SJCRH30 (cell line): ENCODE measurements at regions not wholly inside any gene's neighbourhood (a gene's known extent, or its start where the extent isn't known, plus 50 kb on each side); places are given as distances from the start of the nearest gene placed in this dataset.
A peak's percentile ranks its signal among the peaks of the same experiment; 100 is the strongest.

Source experiments
- DNase-seq, 2 experiments: peaks; one replicate each; pipeline ENCODE4 v3.0.0-alpha.2; 2015 to 2020
- H3K27ac ChIP-seq: fragments of 250-450 bp; sonication (Bioruptor Pico); 2 replicates; pipeline ENCODE4 v1.5.1; 2020; ENCODE audit warnings: mild to moderate bottlenecking, moderate library complexity
- H3K27me3 ChIP-seq: fragments of 250-450 bp; sonication (Bioruptor Pico); 2 replicates; pipeline ENCODE4 v1.5.1; 2020; ENCODE audit warnings: mild to moderate bottlenecking, moderate library complexity
- H3K36me3 ChIP-seq: fragments of 250-450 bp; sonication (Bioruptor Pico); 2 replicates; pipeline ENCODE4 v1.5.1; 2020; ENCODE audit warnings: mild to moderate bottlenecking, moderate library complexity
- H3K4me1 ChIP-seq: fragments of 250-450 bp; sonication (Bioruptor Pico); 2 replicates; pipeline ENCODE4 v1.5.1; 2020; ENCODE audit warnings: mild to moderate bottlenecking, moderate library complexity
- H3K4me3 ChIP-seq: fragments of 250-450 bp; sonication (Bioruptor Pico); 2 replicates; pipeline ENCODE4 v1.5.1; 2020; ENCODE audit warnings: mild to moderate bottlenecking, moderate library complexity
- H3K9me3 ChIP-seq: fragments of 250-450 bp; sonication (Bioruptor Pico); replicated peaks from 2 replicates; pipeline ENCODE4 v1.5.1; 2020; ENCODE audit warnings: mild to moderate bottlenecking, moderate library complexity

DNA sequence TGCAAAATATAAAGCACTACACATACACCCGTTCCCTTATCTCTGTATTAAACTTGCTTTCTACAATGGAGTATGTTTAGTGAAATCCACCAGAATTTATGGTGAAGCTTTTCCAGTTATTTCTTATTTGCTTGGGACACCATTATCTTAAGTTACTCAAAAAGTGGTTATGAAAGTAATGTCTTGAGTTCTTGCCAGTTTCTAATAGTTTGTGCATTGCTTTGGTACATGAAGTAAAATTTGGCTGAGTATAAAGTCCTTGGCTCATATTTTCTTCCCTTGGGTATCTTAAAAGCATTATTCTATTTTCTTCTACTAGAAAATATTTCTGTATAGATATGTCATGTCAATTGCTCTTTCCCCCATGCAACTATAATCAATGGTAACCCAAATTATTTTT lies 85.2 kb downstream of the POLR1F start:
- no peak for DNase-seq
- no peak overlapping the region for H3K27ac ChIP-seq

DNA sequence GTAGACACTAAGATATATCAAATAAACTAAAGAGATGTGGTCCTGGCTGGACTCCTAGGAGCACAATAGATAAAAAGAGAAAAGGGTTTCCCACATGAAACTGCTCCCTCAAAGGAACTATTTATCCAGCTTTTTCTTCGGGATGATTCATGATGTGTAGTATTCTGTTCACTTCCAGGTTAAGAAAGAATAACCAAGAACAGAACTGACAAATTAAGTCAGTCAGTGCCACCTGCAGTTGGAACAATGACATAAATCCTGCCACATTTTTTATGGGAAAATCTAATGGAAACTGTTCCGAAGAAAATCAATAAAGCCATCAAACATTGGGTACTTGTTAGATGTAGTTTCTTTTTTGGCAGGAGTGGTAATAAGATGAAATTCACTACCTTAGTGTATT lies 87.1 kb downstream of the POLR1F start:
- 0 out of 2 replicates have a peak, but pooled peaks cover 3% of the 10 kb centered on the region for H3K27me3 ChIP-seq
- no peaks in the 10 kb centered on the region for H3K4me1 ChIP-seq
- no peaks in the 10 kb centered on the region for H3K9me3 ChIP-seq
- H3K36me3 ChIP-seq = no peaks in the 10 kb centered on the region
- H3K27ac ChIP-seq = no peak overlapping the region
- DNase-seq = peak in 1 of 2 experiments; percentile 13
- H3K4me3 ChIP-seq = no peak overlapping the region

More for the DNA sequence above, 85.2 kb downstream of the POLR1F start:
- Histone ChIP-seq H3K4me3 (no peak overlapping the region), H3K36me3 (no peaks in the 10 kb centered on the region), H3K27me3 (0 out of 2 replicates have a peak, but pooled peaks cover 3% of the 10 kb centered on the region), H3K4me1 (no peaks in the 10 kb centered on the region), H3K9me3 (no peaks in the 10 kb centered on the region)

DNA sequence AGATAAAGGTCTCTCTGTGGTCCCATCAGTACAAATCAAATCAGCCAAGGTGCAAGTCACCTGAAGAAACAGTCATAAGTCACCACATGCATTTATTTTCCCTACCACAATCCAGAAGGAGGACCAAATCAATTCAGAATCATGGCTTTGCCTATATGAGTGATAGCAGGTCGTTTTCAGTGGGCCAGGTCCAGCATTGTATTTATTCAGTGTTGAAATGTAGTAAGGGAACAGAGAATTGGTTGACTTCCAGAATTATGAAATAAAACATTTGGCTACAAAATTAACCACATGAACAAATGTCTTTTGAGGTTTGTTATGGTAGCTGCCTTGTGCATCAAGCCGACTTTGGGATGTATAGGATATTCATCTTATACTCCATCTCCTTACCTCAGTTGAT lies 88.4 kb downstream of the POLR1F start:
- DNase-seq = no peak

DNA sequence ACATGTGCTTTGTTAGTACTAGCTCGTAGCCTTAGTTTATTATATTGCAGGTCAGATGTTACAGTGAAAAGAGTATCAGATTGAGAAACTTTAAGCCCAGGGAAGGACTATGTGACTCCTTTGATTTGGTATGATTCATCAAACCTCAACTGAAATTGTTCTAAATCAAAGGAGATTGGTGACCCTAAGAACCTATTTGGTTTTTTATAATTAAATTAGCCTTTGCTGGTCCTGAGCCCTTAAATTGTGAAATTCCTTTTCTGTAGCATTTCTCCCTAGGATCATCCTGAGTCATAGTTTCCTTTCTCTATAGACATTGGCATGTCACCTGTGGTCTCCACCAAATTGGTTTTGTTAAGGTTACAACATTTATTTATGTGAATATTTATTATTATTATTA lies 89.7 kb downstream of the POLR1F start:
- H3K9me3 ChIP-seq = no peaks in the 10 kb centered on the region
- no peak overlapping the region for H3K27ac ChIP-seq
- no peaks in the 10 kb centered on the region for H3K4me1 ChIP-seq
- H3K36me3 ChIP-seq = no peaks in the 10 kb centered on the region
- DNase-seq = no peak
- no peak overlapping the region for H3K4me3 ChIP-seq
- 0 out of 2 replicates have a peak, but pooled peaks cover 3% of the 10 kb centered on the region for H3K27me3 ChIP-seq

More for the DNA sequence above, 88.4 kb downstream of the POLR1F start:
- H3K27ac ChIP-seq = no peak overlapping the region
- no peaks in the 10 kb centered on the region for H3K9me3 ChIP-seq
- 0 out of 2 replicates have a peak, but pooled peaks cover 3% of the 10 kb centered on the region for H3K27me3 ChIP-seq
- H3K4me1 ChIP-seq = no peaks in the 10 kb centered on the region
- no peaks in the 10 kb centered on the region for H3K36me3 ChIP-seq
- no peak overlapping the region for H3K4me3 ChIP-seq

DNA sequence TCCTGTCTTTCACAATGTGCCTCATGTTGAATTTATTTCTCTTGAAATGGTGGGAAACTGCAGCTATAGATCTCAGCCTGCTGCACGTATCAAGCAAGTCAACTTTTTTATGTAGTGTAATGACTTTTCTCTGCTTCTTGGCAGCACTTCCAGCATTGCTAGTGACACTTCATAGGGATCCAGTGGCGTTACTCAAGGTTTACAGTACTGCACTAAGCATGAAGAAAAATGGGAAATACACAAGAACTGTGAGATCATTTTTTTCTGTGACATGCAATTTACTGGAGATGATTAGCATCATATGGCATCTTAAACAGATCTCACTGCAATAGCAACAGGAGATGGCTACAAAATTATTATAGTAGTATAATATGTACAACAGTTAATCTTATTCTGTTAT lies 90.9 kb downstream of the POLR1F start:
- Histone ChIP-seq H3K4me3 (no peak overlapping the region), H3K27ac (no peak overlapping the region), H3K9me3 (no peaks in the 10 kb centered on the region), H3K36me3 (no peaks in the 10 kb centered on the region), H3K27me3 (0 out of 2 replicates have a peak, but pooled peaks cover 3% of the 10 kb centered on the region), H3K4me1 (no peaks in the 10 kb centered on the region)
- no peak for DNase-seq

DNA sequence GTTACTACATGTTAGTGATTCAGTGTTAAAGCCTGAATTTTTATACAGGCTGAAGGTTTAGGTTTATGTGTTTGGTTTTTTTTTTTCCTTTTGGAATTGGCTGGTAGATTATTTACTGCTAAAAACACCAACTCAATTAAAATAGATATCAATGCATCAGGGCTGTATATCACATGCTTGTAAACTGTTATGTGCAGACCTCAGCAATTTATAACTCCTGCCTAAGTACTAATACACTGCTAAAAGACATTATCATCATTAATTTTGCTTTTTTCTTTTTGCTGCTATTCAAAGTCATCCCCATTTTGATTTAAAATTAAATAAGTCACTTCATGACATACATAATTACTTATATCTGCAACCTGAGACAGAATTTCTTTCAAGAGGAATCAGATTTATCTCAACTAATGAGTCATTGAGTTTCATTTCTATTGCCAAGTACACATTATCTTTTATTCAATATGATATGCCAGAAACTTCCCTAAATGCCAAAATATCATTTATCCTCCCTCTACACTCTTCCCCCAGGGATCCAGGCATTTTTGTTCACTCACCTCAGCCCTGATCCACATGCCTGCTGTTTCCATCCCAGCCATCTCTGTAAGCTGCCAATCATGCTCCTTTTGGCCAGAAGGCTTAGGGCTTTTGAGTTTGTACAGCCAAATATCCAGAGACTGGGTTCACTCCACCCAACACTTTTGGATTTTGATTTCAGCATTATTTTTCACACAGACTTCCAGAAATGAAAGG lies 98.5 kb downstream of the POLR1F start:
- Histone ChIP-seq H3K36me3 (no peaks in the 10 kb centered on the region), H3K27me3 (no peaks in the 10 kb centered on the region), H3K9me3 (no peaks in the 10 kb centered on the region), H3K4me3 (no peak overlapping the region), H3K4me1 (no peaks in the 10 kb centered on the region), H3K27ac (no peak overlapping the region)
- DNase-seq = no peak

DNA sequence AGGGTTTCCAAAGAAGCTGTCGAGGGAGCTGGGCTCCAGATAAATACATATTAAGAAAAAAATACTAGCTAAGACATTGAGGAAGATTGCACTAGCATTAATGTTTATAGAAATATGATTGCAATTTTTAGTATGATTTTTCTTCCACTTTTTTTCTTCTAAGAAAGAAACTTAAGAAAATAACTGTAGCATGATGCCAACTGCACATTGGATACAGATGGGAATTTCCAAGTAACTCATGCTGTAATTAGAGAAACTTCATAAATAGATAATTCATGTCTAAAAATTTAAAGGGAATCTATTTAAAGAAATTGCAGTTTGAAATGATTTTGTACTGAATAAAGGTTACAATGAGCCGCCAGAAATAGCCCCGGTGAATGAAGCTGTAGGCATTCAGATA lies 119.4 kb downstream of the POLR1F start:
- no peaks in the 10 kb centered on the region for H3K9me3 ChIP-seq
- no peak overlapping the region for H3K27ac ChIP-seq
- H3K27me3 ChIP-seq = no peaks in the 10 kb centered on the region
- H3K36me3 ChIP-seq = no peaks in the 10 kb centered on the region
- no peak for DNase-seq
- H3K4me1 ChIP-seq = no peaks in the 10 kb centered on the region
- no peak overlapping the region for H3K4me3 ChIP-seq

DNA sequence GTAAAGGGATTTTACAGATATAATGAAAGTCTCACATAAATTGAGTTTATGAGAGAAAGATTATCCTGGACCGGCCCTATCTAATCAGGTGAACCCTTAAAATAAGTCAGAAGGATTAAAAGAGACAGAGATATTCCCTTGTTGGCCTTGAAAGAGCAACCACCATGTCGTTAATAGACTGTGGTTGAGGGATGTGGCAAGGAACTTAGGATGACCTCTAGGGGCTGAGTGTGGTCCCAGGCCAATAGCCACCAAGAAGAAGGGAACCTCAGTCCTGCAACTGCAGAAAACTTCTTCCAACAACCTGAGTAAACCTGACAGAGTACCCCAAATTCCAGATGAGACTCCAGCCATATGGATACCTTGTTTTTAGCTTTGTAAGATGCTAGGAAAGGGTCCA lies 121.5 kb downstream of the POLR1F start:
- Histone ChIP-seq H3K27me3 (no peaks in the 10 kb centered on the region), H3K27ac (no peak overlapping the region), H3K36me3 (no peaks in the 10 kb centered on the region), H3K4me1 (no peaks in the 10 kb centered on the region), H3K9me3 (no peaks in the 10 kb centered on the region), H3K4me3 (no peak overlapping the region)
- DNase-seq = peak in 1 of 2 experiments; percentile 32

DNA sequence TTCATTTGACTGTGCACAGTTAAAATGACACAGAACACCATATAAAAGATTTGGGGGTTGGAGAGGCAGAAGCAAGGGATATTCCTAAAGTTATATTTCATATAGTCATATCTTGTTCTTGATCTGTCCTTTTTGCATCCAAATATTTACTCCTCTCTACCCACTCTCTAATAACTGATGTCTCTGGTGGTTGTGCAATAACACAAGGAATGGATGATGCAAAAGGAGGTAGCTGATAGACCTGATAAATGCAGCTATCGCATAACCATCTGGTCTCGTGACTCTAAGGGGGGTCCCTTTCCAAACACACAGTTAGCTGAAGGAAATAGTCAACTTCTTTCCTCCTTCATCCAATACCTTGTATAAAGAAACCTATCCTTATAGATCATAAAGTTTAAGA lies 123.1 kb downstream of the POLR1F start:
- Histone ChIP-seq H3K4me3 (no peak overlapping the region), H3K27me3 (no peaks in the 10 kb centered on the region), H3K4me1 (no peaks in the 10 kb centered on the region), H3K27ac (no peak overlapping the region), H3K9me3 (no peaks in the 10 kb centered on the region), H3K36me3 (no peaks in the 10 kb centered on the region)
- DNase-seq = no peak

DNA sequence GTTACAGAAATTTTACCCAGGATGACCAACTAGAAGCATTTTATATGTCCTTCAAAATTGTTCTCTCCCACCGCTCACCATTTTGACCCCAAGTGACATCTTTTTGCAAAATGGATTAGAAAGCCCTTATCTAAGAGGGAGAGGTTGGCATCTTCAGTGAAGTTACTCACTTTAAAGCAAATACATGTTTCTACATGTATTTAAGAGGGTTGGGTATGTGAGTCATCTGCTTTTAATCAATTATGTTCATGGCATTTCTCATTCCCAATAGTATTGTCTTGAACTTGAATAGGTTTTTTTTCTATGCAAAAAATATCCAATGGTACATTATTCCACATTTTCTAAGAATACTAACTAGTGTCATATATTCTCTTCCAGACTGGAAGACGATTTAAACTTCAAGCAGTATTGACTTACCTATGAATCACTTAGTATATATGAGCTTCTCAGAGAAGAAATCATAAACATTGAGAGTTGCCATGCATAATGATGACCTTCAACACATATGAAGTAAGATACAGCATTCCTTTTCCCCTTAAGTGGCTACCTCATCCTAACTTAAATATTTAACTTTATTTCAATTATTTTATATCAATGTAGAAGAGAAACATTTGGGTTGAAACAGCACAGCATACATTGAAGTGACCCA lies 132.8 kb downstream of the POLR1F start:
- Histone ChIP-seq H3K27ac (no peak overlapping the region), H3K9me3 (no peaks in the 10 kb centered on the region), H3K4me1 (no peaks in the 10 kb centered on the region), H3K36me3 (no peaks in the 10 kb centered on the region), H3K4me3 (no peak overlapping the region), H3K27me3 (no peaks in the 10 kb centered on the region)
- no peak for DNase-seq

DNA sequence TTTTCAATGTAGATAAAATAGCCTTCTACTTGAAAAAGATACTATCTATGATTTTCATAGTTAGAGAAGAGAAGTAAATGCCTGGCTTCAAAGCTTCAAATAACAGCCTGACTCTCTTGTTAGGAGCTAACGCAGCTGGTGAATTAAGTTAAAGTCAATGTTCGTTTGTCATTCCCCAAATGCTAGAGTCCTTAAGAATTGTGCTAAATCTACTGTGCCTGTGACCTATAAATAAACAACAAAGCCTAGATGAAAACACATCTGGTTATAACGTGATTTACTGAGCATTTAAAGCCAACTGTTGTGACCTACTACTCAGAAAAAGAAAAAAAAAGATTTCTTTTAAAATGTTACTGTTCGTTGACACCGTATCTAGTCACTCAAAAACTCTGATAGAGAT lies 134.7 kb downstream of the POLR1F start:
- Histone ChIP-seq H3K4me1 (no peaks in the 10 kb centered on the region), H3K36me3 (no peaks in the 10 kb centered on the region), H3K4me3 (no peak overlapping the region), H3K27ac (no peak overlapping the region), H3K27me3 (no peaks in the 10 kb centered on the region), H3K9me3 (no peaks in the 10 kb centered on the region)
- no peak for DNase-seq

DNA sequence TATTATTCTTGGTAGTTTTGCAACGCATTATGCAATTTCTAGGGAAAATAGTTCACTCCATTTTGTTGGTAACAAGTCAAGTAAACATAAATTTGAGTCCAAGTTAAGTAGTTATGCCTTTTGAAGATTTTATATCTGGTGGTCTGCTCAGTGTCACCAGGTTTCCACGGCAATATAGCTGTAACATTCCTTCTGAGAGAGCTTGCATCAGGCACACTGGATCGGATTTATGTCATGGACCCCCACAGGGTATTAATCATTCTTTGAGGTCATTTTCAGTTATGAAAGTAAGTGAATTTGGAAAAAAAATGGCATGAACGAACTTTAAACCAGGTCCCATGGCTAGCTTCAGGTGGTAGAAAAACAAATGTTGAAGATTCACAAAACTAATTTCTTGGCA lies 136.3 kb downstream of the POLR1F start:
- Histone ChIP-seq H3K9me3 (no peaks in the 10 kb centered on the region), H3K36me3 (no peaks in the 10 kb centered on the region), H3K4me1 (no peaks in the 10 kb centered on the region), H3K27ac (no peak overlapping the region), H3K4me3 (no peak overlapping the region), H3K27me3 (no peaks in the 10 kb centered on the region)
- DNase-seq = no peak

DNA sequence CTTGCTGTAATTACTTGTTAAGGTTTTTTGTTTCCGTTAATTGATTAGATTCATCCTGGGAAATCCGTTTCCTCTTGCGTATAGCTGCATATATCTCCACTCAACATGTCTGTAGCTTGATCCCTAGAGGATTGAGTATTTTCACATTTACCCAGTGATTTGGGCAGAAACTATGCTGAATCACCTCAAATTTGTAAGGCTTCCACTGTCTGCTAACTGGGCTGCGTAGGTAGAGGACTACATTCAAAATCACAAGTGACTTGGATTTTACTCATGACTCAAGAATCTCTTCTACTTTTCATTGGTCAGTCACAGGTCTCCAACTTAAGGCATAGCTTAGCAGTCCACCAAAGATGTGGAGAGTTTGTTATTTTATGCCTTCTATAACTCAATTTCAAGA lies 141.8 kb downstream of the POLR1F start:
- H3K4me1 ChIP-seq = no peaks in the 10 kb centered on the region
- no peaks in the 10 kb centered on the region for H3K36me3 ChIP-seq
- no peak for DNase-seq
- H3K27me3 ChIP-seq = no peaks in the 10 kb centered on the region
- no peaks in the 10 kb centered on the region; the same call in 1 of the 2 replicates for H3K9me3 ChIP-seq
- H3K27ac ChIP-seq = no peak overlapping the region
- H3K4me3 ChIP-seq = no peak overlapping the region

DNA sequence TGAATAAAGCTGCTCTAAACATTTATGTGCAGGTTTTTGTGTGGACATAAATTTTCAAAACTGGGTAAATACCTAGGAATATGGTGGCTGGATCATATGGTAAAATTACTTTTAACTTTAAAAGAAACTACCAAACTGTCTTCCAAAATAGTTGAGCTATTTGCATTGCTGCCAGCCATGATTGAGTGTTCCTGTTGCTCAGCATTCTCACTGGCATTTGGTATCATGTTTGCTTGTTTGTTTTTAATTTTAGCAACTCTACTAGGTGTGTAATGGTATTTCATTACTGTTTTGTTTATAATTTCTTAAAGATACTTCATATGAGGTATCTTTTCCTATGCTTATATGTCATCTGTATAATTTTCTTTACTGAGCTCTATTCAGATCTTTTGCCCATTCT lies 143.2 kb downstream of the POLR1F start:
- H3K4me3 ChIP-seq = no peak overlapping the region
- H3K27me3 ChIP-seq = no peaks in the 10 kb centered on the region
- no peaks in the 10 kb centered on the region; the same call in 1 of the 2 replicates for H3K9me3 ChIP-seq
- no peak for DNase-seq
- H3K4me1 ChIP-seq = peaks cover 9% of the 10 kb centered on the region
- H3K27ac ChIP-seq = no peak overlapping the region
- no peaks in the 10 kb centered on the region for H3K36me3 ChIP-seq

DNA sequence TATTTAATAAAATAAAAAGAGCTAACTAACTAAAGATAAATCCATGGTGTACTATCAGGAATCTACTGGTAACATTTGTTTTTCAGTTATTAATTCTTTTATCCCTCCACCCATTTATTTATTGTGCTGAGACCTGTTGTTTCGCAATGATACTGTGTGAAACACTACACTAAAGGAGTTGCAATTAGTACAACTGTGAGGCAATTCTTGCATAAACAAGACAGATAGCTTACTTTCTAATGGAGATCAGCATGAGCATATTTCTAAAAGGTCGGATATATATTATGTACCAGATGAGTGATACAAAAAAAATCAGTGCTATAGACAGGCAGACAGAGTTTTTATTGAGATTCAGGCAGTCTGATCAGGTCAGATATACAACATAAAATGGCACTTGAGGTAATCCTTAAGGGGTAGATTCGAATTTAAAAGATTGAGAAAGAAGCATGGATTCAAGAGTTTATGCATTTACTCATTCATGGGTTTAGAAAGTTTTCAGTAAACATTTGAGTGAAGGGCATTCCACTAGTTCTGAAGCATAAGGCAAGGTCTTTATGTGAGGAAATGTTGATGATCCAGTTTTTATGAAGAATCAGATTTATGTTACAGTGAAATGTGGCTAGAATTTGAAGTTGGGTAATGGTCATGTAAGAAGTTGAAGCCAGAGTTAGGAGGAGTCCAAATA lies 147.6 kb downstream of the POLR1F start:
- Histone ChIP-seq H3K36me3 (no peaks in the 10 kb centered on the region), H3K4me1 (peaks cover 32% of the 10 kb centered on the region), H3K4me3 (no peak overlapping the region), H3K9me3 (no peaks in the 10 kb centered on the region; the same call in 1 of the 2 replicates), H3K27ac (peak overlapping the region; percentile 83), H3K27me3 (no peaks in the 10 kb centered on the region)
- peak in 1 of 2 experiments; percentile 18 for DNase-seq
